ENCODE measurements at regions not wholly inside any gene's neighbourhood (a gene's known extent, or its start where the extent isn't known, plus 50 kb on each side); places are given as distances from the start of the nearest gene placed in this dataset.

DNA sequence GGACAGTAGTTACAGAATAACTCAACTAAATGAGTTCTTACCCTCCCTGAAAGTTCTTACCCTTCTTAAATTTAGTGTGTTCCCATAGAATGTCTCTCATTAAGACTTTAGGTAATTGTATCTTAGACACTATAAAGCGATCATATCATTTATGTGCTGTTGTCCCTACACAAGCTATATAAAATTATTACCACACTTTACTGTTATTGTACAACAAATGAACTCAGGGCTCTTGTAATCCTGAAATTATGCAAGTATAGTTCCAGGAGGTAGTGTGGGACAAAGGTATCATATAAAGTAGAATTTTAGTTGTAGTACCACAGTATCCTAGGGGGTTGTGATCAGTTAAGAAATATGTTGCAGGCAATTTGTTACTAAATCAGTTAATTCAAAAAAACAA, 167.4 kb upstream of the CARMIL1 start:
- Histone ChIP-seq H3K23me2 (ENCODE audit: insufficient read length, low read depth, low read length, poor library complexity, severe bottlenecking) (no peaks in the 10 kb centered on the region), H4K5ac (ENCODE audit: insufficient read length, low read depth, low read length) (no peak overlapping the region), H3K23ac (ENCODE audit: insufficient read length, low read depth, low read length) (no peak overlapping the region), H2AFZ (ENCODE audit: low read length) (no peak overlapping the region), H2AK5ac (ENCODE audit: insufficient read length, low read length) (no peak overlapping the region), H3K4me2 (ENCODE audit: insufficient read depth, insufficient read length, low read length) (no peak overlapping the region), H3K79me1 (ENCODE audit: insufficient read depth, low read depth, low read length, poor library complexity, severe bottlenecking) (no peaks in the 10 kb centered on the region), H3K56ac (ENCODE audit: insufficient read length, low read depth, low read length) (no peak overlapping the region), H2BK12ac (ENCODE audit: insufficient read length, low read depth, low read length) (no peak overlapping the region), H2BK120ac (ENCODE audit: low read depth, low read length, poor library complexity, severe bottlenecking) (no peak overlapping the region), H3K14ac (ENCODE audit: insufficient read depth, low read length) (no peak overlapping the region), H4K20me1 (ENCODE audit: control insufficient read depth, insufficient read depth, insufficient read length) (no peaks in the 10 kb centered on the region), H2BK15ac (ENCODE audit: low read depth, low read length) (no peak overlapping the region), H3K79me2 (ENCODE audit: insufficient read depth, low read length) (no peaks in the 10 kb centered on the region), H2BK20ac (ENCODE audit: low read depth, low read length, poor library complexity, severe bottlenecking) (no peak overlapping the region), H3K27me3 (ENCODE audit: insufficient read depth, low read length) (no peaks in the 10 kb centered on the region), H2BK5ac (ENCODE audit: insufficient read length, low read length) (no peak overlapping the region), H3K4me1 (ENCODE audit: insufficient read depth, low read length) (no peaks in the 10 kb centered on the region), H3T11ph (ENCODE audit: low read length) (no peak overlapping the region), H3K4ac (ENCODE audit: low read depth, low read length) (no peak overlapping the region), H3K9ac (ENCODE audit: extremely low read depth, insufficient read length, low read length) (no peak overlapping the region), H4K8ac (replicated peaks; ENCODE audit: insufficient read length, low read depth, low read length) (no peak overlapping the region), H3K27ac (ENCODE audit: insufficient read length, low read depth, low read length) (no peak overlapping the region), H3K18ac (ENCODE audit: insufficient read length, low read depth, low read length) (no peak overlapping the region), H4K91ac (ENCODE audit: insufficient read length, low read depth, low read length) (no peak overlapping the region), H3K9me3 (ENCODE audit: control insufficient read depth, low read depth, low read length) (no peaks in the 10 kb centered on the region)
- H3K36me3 Mint-ChIP-seq (ENCODE audit: insufficient read depth in 1 of 3, low read depth in 3 of 3) = no peaks in the 10 kb centered on the region
- DNase-seq = no peak
- peaks cover 5% of the 10 kb centered on the region; the same call in 1 of the 2 replicates for H3K27me3 Mint-ChIP-seq (ENCODE audit: low read depth)
- no peaks in the 10 kb centered on the region for H3K9me3 Mint-ChIP-seq
- no peak overlapping the region for H3K27ac Mint-ChIP-seq
- H3K4me1 Mint-ChIP-seq = peaks cover 4 to 5% of the 10 kb centered on the region in 2 experiments
- WGBS (ENCODE audit: extremely low coverage, insufficient read length, low lambda C conversion rate) = no CpG with 5 or more reads among the region's 1 CpG
- no peak overlapping the region for H3K4me3 Mint-ChIP-seq
- TF ChIP-seq, protein P1, sequence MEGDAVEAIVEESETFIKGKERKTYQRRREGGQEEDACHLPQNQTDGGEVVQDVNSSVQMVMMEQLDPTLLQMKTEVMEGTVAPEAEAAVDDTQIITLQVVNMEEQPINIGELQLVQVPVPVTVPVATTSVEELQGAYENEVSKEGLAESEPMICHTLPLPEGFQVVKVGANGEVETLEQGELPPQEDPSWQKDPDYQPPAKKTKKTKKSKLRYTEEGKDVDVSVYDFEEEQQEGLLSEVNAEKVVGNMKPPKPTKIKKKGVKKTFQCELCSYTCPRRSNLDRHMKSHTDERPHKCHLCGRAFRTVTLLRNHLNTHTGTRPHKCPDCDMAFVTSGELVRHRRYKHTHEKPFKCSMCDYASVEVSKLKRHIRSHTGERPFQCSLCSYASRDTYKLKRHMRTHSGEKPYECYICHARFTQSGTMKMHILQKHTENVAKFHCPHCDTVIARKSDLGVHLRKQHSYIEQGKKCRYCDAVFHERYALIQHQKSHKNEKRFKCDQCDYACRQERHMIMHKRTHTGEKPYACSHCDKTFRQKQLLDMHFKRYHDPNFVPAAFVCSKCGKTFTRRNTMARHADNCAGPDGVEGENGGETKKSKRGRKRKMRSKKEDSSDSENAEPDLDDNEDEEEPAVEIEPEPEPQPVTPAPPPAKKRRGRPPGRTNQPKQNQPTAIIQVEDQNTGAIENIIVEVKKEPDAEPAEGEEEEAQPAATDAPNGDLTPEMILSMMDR (conservative IDR thresholded peaks at IDR 0.05) = no peak

Measured in H9 (cell line).